Ovary (tissue), 7 donors: ENCODE measurements at regions not wholly inside any gene's neighbourhood (a gene's known extent, or its start where the extent isn't known, plus 50 kb on each side); places are given as distances from the start of the nearest gene placed in this dataset.
"Not testable (repeated sequence)": the region's sequence is repeated elsewhere in the genome, so short reads cannot be mapped to it uniquely, and the experiment has no call there.

Source experiments
- DNase-seq, 5 donors: peaks; one replicate each; pipeline ENCODE4 v3.0.0-alpha.2; 2019 to 2020
- H3K27ac ChIP-seq, 2 donors: fragments of 200-600 bp; one replicate each; pipeline versions ENCODE4 v1.5.1 to v1.8.0; 2019 to 2022
- H3K27me3 ChIP-seq: fragments of 200-600 bp; one replicate; pipeline ENCODE4 v1.8.0; 2022
- H3K36me3 ChIP-seq: fragments of 200-600 bp; sonication (generic); one replicate; pipeline ENCODE4 v1.5.1; 2019
- H3K4me1 ChIP-seq: one replicate; pipeline ENCODE4 v1.8.1; 2013; ENCODE audit warnings: mild to moderate bottlenecking, moderate library complexity; ENCODE audit not compliant: insufficient read depth
- H3K4me3 ChIP-seq: fragments of 200-600 bp; sonication (generic); one replicate; pipeline ENCODE4 v1.5.1; 2017
- H3K9me3 ChIP-seq, 2 donors: fragments of 200-600 bp in 1 of 2; sonication (generic) in 1 of 2; one replicate each; pipeline versions ENCODE4 v1.5.1 to v1.8.1; 2013 to 2019; ENCODE audit warnings: mild to moderate bottlenecking in 1 of 2, moderate library complexity in 1 of 2
- EP300 ChIP-seq: sonication (generic); formaldehyde crosslinking; IDR thresholded peaks from one replicate; pipeline ENCODE4 v1.6.1; 2017; ENCODE audit warnings: antibody characterized with exemption
- POLR2A ChIP-seq: fragments of 450-650 bp; IDR thresholded peaks from one replicate; pipeline ENCODE4 v1.6.1; 2017; ENCODE audit warnings: antibody characterized with exemption, mild to moderate bottlenecking, moderate library complexity
- WGBS, 3 donors: extraction: QIAGEN DNeasy Blood & Tissue Kit in 1 of 3; methylation state at CpG; one replicate each; pipeline versions ENCODE4 v1.1.5 to v1.1.7; 2013 to 2017; 5-methylcytosine and 5-hydroxymethylcytosine counted together
- intact Hi-C, 4 donors: fragments of 100-400 bp; cut with DNase I; formaldehyde crosslinking; loops; one replicate each; pipeline versions ENCODE4 v1.11.0 to v1.15.1; 2022 to 2023
- TF ChIP-seq, protein P1 (sequence below), 3 donors: fragments of 450-650 bp in 2 of 3; fragments of 200-600 bp in 1 of 3; IDR thresholded peaks; one replicate each; pipeline versions ENCODE4 v1.5.1 to v1.8.0; 2016 to 2022; ENCODE audit warnings: antibody characterized with exemption in 3 of 3, mild to moderate bottlenecking in 1 of 3
- donor health status: DM: no; HTN: no; CAD: no; lungs with moderate emphysema.
- donor health status: DM: no; HTN: no; CAD: no.
- donor health status: Bipolar disorder and iron deficiency.
- donor health status: DM: no; HTN: no; CAD: no.
- donor health status: DM: yes; HTN: yes; CAD: no.

DNA sequence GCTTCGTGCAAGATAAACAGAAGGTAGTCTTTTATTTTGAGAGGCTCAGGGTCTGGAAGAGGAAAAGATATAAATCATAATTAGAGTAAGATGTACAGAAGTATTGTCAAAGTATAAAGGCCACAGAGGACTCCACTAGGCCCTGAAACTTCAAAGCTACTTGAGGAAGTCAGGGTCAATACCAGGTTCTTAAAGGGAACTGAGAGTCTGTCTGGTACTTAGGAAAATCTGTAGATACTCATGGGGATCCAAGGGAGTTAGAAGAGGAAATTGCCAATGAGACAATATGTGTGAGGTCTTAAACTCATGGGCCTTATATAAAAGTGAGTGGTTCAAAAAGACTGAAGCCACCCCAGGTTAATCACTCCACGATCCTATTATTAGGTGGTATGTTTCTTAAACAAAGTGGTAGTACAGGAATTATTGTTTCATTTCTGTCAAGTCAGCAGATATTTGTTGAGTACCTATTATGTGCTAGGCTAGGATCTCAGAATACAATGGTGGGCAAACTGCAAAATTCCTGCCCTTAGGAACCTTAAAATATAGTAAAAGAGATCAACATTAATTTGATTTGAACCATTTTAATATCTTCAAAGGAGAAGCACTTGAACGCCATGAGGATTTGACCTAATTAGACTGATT is 314.6 kb downstream of the ADAMTS20 start:
- no peak overlapping the region for H3K4me3 ChIP-seq
- 91 to 94% (median 93%) methylated on average over 3 of the region's 3 CpGs for WGBS, 3 donors
- no peaks in the 10 kb centered on the region for H3K36me3 ChIP-seq

DNA sequence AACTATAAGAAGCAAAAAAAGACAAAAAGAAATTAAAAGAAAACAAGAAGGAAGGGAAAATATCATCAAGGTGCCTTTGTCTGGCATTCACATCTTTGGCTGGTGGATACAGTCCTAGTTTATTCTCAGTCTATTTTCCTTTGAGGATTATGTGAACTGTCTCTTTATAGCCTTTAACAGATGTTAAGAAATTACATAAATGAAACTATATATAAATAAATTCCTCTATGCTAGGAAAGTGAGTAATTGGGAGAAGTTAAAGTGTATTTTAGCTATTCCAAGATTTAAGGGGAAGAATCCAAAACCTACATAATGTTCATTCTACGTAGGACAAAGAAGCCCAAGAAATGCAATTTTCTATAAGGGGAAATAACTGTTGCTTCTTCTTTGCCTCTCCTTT is 316.3 kb downstream of the ADAMTS20 start:
- TF ChIP-seq, protein P1, sequence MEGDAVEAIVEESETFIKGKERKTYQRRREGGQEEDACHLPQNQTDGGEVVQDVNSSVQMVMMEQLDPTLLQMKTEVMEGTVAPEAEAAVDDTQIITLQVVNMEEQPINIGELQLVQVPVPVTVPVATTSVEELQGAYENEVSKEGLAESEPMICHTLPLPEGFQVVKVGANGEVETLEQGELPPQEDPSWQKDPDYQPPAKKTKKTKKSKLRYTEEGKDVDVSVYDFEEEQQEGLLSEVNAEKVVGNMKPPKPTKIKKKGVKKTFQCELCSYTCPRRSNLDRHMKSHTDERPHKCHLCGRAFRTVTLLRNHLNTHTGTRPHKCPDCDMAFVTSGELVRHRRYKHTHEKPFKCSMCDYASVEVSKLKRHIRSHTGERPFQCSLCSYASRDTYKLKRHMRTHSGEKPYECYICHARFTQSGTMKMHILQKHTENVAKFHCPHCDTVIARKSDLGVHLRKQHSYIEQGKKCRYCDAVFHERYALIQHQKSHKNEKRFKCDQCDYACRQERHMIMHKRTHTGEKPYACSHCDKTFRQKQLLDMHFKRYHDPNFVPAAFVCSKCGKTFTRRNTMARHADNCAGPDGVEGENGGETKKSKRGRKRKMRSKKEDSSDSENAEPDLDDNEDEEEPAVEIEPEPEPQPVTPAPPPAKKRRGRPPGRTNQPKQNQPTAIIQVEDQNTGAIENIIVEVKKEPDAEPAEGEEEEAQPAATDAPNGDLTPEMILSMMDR (IDR thresholded peaks at IDR 0.05) = no peak
- TF ChIP-seq POLR2A (no peak), EP300 (no peak)
- 94 to 99% (median 98%) methylated on average over 1 of the region's 1 CpG for WGBS, 3 donors
- Histone ChIP-seq H3K4me3 (no peak overlapping the region), H3K36me3 (no peaks in the 10 kb centered on the region), H3K27me3 (no peaks in the 10 kb centered on the region), H3K9me3 (no peaks in the 10 kb centered on the region), H3K4me1 (no peaks in the 10 kb centered on the region), H3K27ac (no peak overlapping the region)
- intact Hi-C loops = no loop called here
- no peak for DNase-seq

More for the DNA sequence above, 314.6 kb downstream of the ADAMTS20 start:
- H3K4me1 ChIP-seq = no peaks in the 10 kb centered on the region
- no peak for TF ChIP-seq EP300
- TF ChIP-seq, protein P1 (IDR thresholded peaks at IDR 0.05) = no peak
- no peak for TF ChIP-seq POLR2A
- no peak overlapping the region for H3K27ac ChIP-seq
- DNase-seq = no peak
- no peaks in the 10 kb centered on the region for H3K27me3 ChIP-seq
- intact Hi-C loops = no loop called here
- H3K9me3 ChIP-seq = no peaks in the 10 kb centered on the region

DNA sequence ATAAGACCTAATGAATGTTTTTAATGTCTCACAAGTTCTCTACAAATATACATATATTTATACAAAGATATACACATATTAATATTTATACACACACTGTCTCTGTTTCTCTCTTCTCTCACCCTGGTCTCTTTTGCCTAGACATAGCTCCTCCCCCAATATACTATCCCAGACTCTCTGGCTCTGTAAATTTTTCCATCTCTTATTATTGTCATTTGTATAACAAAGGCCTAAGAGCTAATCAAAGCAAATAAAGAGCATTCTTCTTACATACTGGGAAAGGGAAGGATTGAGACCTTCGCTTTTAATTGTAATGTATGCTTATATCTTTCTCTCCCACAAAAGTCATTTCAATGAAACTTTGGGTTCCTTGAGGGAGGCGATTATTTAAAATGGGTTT is 318.1 kb downstream of the ADAMTS20 start:
- H3K27me3 ChIP-seq = no peaks in the 10 kb centered on the region
- intact Hi-C loops = no loop called here
- H3K4me1 ChIP-seq = no peaks in the 10 kb centered on the region
- DNase-seq = no peak
- H3K36me3 ChIP-seq = no peaks in the 10 kb centered on the region
- H3K4me3 ChIP-seq = no peak overlapping the region
- no peak overlapping the region for H3K27ac ChIP-seq
- no peaks in the 10 kb centered on the region for H3K9me3 ChIP-seq
- 98 to 100% (median 99%) methylated on average over 2 of the region's 2 CpGs for WGBS, 3 donors
- TF ChIP-seq, protein P1 (IDR thresholded peaks at IDR 0.05) = no peak
- TF ChIP-seq POLR2A = no peak
- TF ChIP-seq EP300 = no peak

DNA sequence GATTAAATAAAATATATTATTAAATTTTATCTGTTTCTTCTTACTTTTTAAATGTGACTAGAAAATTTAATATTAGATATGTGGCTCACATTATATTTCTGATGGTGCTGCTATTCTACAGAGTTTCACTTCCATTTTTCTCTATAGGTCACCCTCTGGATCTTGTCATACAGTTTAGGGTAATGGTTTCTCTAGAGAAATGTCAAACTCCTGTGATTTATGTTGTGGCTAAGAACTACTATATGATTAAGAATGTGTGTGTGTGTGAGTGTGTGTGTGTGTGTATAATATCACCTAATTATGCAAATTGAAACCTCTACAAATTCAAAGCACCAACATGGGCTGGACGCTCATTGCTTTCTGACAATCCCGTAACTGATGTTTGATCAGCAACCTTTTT is 325.9 kb downstream of the ADAMTS20 start:
- DNase-seq = no peak
- intact Hi-C loops = no loop called here
- Histone ChIP-seq H3K4me3 (no peak overlapping the region), H3K36me3 (no peaks in the 10 kb centered on the region), H3K9me3 (no peaks in the 10 kb centered on the region), H3K4me1 (no peaks in the 10 kb centered on the region), H3K27ac (no peak overlapping the region), H3K27me3 (no peaks in the 10 kb centered on the region)
- no peak for TF ChIP-seq EP300
- TF ChIP-seq, protein P1 (IDR thresholded peaks at IDR 0.05) = no peak
- TF ChIP-seq POLR2A = no peak
- 96 to 98% (median 98%) methylated on average over 2 of the region's 2 CpGs for WGBS, 3 donors

DNA sequence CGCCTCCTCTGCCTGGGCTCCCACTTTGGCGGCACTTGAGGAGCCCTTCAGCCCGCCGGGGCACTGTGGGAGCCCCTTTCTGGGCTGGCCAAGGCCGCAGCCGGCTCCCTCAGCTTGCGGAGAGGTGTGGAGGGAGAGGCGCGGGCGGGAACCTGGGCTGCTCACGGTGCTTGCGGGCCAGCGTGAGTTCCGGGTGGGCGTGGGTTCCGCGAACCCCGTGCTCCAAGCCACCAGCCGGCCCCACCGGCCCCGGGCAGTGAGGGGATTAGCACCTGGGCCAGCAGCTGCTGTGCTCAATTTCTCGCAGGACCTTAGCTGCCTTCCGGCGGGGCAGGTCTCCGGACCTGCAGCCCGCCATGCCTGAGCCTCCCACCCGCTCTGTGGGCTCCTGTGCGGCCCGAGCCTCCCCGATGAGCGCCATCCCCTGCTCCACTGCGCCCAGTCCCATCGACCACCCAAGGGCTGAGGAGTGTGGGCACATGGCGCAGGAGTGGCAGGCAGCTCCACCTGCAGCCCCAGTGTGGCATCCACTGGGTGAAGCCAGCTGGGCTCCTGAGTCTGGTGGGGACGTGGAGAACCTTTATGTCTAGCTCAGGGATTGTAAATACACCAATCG is 327.7 kb downstream of the ADAMTS20 start:
- 94 to 95% (median 95%) methylated on average over 32 to 36 of the region's 36 CpGs for WGBS, 3 donors
- H3K9me3 ChIP-seq, H3K36me3 ChIP-seq, H3K27me3 ChIP-seq, H3K27ac ChIP-seq, DNase-seq, H3K4me3 ChIP-seq, intact Hi-C loops, H3K4me1 ChIP-seq: not testable (repeated sequence)
